OCI-M2 (cell line): ENCODE measurements at regions not wholly inside any gene's neighbourhood (a gene's known extent, or its start where the extent isn't known, plus 50 kb on each side); places are given as distances from the start of the nearest gene placed in this dataset.

Experiments used
- DNase-seq: peaks from one replicate; lab custom pipeline; 2025; ENCODE audit not compliant: unreplicated experiment; lab: John Stamatoyannopoulos, UW

- no peak for DNase-seq
Observed at GRCh38 chr3:102141928-102142239, 292.6 kb downstream of the NFKBIZ start.

GRCh38 chr3:102142379-102143060 lies 292.3 kb upstream of the ZPLD1 start:
- no peak for DNase-seq

DNA sequence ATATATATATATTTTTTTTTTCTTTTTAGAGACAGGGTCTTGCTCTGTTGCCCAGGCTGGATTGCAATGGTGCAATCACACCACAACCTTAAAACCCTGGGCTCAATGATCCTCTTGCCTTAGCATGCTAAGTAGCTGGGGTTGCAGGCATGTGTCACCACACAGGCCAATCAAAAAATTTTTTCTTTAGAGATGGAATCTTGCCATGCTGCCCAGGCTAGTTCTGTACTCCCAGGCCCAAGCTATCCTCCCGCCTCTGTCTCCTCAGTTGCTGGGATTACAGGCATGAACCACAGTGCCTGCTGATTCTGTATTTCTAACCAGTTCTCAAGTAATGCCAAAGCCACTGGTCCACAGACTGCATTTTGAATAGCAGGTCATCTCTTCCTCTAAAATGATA lies 291.3 kb upstream of the ZPLD1 start:
- no peak for DNase-seq

DNA sequence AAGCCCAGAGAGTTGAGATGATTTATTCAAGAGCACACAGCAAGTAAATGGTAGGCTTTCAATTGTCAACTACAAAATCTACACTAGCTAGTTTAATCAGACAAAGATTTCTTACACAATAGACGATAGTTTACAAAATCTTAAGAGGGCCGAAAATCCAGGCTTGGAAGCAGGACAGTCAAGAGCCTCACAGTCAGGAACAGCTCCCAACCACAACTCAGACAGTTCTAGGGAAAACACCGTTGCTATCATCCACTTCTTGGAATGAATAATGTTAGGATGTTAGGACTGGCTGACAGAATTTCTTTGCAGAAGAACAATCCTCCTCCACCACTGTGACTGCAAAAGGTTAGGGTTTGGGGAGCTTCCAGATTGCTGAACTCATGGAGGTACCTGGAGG lies 290.8 kb upstream of the ZPLD1 start:
- DNase-seq, result no peak

GRCh38 chr3:102148598-102149337 lies 286.0 kb upstream of the ZPLD1 start:
- no peak for DNase-seq

GRCh38 chr3:102151935-102152334 lies 282.9 kb upstream of the ZPLD1 start:
- DNase-seq, result no peak

GRCh38 chr3:102156426-102156825 lies 278.4 kb upstream of the ZPLD1 start:
- DNase-seq, result no peak

DNA sequence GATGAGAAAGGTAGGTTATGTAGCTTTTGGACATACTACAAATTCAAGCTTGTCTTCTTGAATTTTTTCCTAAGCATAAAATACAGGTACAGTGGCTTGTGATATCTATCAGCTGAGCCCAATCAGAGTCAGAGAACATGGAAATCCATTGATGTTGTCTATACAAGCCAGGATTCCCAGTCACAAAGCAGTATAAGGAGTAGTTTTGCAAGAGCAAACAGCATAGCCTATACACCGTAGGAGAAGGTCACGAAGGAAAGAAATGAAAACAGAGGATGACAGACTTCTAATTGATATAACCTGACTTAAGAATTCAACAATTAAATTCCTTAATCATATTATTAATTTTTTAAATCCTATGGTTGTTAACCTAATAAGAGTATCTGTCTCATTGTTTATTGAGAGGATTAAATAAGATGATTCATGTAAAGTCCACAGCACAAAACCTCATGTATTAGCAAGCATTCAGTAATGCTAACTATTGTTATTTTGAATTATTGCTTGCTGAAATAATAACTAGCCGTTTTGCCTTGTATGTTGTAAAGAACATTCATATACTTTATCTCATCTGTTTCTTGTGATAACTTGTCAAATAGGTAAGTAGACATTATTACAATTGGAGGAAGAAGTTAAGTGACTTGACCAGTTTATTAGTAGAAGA lies 276.6 kb upstream of the ZPLD1 start:
- no peak for DNase-seq

DNA sequence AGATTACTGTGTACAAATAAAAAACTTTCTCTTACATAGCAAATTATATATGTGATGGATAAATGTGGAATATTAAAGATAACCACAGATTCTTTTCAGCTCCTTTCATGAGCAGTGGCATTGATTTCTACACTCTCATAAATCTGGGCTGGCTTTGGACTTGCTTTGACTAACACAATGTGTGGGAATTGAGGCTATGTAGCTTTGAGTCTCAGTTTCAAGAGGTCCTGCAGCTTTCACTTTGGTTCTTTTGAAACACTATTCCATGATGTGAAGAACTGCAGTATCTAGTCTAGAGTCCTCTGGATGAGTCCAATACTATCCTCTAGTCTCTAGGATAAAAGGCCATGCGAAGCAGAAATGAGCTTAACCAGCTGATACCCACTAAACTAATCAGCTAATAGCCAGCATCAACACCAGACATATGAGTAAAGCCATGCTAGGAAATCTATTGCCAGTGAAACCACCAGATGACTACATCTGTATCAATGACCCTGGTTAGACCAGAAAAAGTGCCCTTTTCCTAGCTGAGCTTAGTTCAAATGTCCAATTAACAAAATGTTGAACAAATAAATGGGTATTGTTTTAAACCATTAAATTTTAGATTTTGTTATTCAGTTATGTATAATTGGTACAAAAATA lies 274.9 kb upstream of the ZPLD1 start:
- DNase-seq, result no peak

DNA sequence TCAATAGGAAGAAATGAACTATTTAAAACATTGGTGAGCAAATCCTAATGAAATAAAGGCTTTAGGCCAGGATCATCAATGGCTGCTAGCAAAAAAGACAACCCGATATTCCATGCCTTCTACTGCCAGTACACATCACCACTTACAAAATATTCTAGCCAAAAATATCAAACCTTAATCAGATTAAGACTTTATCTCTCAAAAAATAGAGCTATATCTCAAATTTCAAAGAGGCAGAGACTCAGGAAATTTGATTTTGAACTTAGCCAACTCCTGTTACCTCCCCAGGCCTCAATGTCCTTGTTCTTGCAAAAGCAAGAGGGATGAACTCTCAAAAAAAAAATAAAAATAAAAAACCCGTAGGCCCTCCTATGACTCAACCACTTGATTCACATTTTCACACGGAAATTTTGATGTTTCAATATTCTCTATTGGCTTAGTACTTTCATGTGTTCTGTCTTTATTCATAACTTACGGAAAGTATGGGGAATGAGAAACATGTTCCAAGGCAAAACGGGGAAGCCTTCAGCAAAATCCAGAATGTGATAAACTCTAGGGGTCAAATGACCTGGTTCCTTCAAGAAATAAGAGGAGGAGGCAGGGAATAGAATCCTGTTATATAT lies 273.3 kb upstream of the ZPLD1 start:
- DNase-seq, result no peak

GRCh38 chr3:102162251-102162650 lies 272.6 kb upstream of the ZPLD1 start:
- DNase-seq, result no peak

- no peak for DNase-seq
Observed at GRCh38 chr3:102163039-102163817, 271.6 kb upstream of the ZPLD1 start.

DNA sequence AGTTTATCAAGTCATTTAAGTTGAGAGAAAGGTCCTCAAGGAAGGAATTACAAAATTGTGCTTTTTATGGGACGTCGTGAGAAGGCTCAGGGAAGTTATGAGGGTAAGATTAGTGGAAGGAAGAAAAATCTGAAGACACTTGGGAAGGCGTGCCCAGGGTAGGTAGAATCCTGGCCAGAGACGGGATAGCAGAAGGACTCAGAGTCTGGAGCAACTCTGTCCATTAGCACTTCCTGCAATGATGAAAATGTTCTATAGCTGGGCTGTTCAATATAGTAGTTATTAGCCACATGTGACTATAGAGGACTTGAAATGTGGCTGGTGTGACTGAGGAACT lies 271.0 kb upstream of the ZPLD1 start:
- no peak for DNase-seq

DNA sequence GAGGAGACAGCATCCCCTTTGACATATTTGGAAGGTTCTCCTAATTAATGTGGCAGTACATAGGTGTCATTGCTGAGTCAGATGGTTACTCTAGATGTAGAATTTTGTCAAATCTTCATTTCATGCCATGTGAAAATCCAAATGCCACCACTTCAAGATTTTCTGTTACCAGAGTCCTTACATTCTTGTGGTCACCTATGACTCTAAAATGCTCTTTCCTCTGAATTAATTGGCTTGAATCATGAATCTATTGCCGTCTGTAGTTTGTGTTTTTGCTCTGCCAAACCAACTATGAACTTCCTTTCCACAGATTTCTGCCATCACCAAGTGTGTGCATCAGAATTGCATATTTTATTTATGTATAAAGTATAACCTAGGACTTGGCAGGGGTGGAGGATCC lies 269.4 kb upstream of the ZPLD1 start:
- no peak for DNase-seq

DNA sequence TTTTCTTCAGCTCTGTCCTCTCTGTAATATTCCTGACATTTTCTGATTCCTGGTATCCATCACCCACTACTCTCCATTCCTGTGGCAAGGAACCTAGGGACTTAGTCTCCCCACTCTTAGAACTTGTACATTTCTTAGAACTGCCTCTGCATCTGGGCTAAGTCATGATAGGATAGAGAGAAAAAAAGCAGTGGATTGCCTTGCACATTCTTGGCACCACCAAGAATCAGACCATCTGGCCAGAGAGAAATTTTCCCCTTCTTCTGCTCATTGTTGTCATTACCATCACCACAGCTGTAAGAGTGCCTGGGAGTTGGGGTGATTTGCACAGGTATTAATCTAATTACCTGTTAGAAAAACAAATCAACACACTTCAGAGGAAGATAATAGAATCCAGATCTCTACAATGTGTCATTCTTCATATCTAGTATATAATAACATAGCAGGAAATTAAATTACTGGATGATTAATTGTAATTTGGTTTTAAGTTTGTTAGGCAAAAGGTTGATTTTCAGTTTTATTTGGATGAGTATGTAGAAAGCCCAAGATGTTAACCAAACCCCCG lies 264.8 kb upstream of the ZPLD1 start:
- no peak for DNase-seq

DNA sequence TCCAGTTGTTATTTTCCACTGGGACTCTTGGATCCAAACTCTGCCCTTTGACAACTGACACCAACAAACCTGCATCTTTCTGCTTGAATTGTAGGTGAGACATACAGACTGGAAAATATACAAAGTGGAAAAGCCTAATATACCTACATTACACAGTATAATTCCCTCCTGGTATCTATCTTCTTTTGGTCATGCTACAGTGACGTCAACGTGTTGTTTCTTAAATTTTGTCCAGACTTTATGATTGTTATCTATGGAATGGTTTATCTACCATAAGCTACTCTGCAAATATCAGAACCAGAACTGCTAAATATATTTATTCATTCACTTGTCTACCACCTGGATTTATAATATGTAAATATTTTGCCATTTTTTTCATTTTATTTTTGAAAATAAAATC lies 264.3 kb upstream of the ZPLD1 start:
- no peak for DNase-seq

- no peak for DNase-seq
Observed at GRCh38 chr3:102174312-102174712, 260.5 kb upstream of the ZPLD1 start.

GRCh38 chr3:102174832-102175374 lies 259.9 kb upstream of the ZPLD1 start:
- no peak for DNase-seq

- no peak for DNase-seq
Observed at GRCh38 chr3:102176333-102177050, 258.3 kb upstream of the ZPLD1 start.
